HG03064 (cell line): ENCODE measurements at regions not wholly inside any gene's neighbourhood (a gene's known extent, or its start where the extent isn't known, plus 50 kb on each side); places are given as distances from the start of the nearest gene placed in this dataset.

Experiments used
- ATAC-seq: cut with Tn5 transposase; IDR thresholded peaks from one replicate; pipeline ENCODE4 v1.9.1; 2021; ENCODE audit warnings: low read depth; ENCODE audit not compliant: unreplicated experiment

DNA sequence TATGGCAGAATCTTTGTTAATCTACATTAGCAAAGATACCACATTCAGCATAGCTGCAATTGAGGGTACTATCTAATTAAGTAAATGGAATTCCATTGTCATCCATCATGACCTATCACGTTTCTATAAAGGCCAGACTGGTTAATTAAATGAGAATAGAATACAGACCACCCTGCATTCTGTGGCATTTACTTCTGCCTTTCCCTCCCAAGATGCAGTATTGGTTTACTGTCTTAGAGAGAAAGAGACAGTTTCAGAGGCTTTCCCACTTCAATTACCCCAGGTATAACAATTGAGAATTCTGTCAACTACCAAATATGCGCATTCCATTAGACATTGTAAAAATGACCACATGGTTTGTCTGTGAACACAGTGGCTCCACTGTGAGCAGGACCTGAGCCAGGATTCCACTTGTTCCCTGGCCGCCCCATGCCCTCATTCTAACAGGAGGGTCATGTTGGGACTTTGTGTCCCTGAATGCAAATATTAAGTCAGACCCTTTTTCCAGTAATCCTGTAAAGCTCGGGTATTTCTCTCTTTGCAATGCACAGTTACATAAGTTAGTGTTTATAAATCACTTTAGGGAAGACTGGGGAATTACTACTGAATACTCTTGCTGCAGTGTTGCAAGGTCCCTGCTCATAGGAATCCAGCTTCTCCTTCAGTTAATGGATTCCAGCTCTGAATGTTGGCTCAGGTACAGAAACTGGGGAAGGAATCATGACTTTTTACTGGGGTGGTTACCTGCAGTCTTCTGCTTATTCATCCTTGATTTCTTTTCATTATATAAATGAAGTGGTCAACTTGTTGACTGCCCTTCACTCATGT lies 261.0 kb downstream of the PDGFC start:
- no peak for ATAC-seq

DNA sequence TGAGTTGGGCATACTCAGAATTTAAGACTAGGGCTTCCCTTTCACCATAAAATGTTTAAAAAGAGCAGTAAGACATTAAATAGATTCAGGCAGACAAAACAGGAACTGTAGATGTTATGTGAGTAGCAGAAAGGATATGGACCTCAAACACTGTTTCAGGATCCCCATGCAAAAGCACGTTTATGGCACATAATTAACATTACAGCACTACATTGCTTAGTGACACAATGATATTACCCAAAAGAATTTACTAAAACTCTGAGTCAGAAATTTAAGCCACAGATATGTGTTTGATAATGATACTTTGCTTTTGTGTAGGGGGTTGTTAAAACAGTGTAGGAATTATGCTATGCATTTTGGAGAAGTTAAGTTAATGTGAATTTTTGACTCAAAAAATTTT lies 266.3 kb downstream of the PDGFC start:
- no peak for ATAC-seq

DNA sequence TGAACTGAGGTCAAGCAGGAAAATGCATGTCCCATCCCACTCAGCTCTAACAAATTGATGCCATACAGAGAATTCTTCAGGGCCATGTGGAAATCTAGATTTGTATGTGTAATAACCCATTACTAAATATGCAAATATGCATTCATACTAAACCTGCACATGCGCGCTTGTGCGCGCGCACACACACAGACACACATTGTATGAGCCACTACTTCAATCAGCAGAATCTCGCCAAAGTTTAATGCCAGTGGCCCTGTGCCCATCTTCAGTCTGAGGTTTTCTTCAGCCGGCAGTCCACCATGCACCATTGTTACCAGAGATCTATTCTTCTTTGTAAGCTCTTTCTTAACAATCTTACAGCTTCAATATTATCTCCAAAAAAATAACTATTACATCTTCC lies 276.4 kb downstream of the PDGFC start:
- no peak for ATAC-seq

DNA sequence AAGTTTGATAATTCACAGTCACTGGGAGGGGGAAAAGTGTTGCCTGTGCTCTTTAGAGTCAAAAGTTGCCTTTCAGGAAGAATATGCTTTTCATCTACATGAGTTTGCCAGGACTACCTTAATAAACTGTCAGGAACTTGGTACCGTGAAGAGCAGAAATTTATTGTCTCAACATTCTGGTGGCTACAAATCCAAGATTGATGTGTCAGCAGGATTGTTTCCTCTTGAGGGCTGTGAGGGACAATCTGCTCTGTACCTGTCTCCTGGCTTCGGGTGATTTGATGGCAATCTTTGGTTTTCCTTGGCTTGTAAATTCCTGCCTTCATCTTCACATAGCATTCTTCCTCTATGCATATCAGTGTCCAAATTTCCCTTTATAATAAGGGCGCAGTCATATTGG lies 277.2 kb downstream of the PDGFC start:
- ATAC-seq, result no peak

DNA sequence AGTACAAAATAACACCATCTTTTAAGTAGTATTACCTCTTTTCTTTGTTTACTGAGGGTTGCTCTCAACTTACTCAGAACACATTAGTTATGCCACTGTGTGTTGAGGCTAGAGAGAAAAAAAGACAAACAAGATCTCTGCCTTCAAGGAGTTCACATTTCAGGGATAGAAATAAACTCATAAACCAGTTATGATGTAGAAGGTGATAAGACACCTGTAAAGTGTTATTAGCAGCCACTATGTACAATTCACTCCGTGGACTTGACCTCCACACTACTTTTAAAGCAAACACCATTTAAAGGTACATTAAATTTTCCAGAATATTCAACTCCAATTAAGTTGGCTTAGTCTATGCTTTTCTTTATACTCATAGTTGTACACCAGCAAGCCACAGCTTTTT lies 278.0 kb downstream of the PDGFC start:
- no peak for ATAC-seq

DNA sequence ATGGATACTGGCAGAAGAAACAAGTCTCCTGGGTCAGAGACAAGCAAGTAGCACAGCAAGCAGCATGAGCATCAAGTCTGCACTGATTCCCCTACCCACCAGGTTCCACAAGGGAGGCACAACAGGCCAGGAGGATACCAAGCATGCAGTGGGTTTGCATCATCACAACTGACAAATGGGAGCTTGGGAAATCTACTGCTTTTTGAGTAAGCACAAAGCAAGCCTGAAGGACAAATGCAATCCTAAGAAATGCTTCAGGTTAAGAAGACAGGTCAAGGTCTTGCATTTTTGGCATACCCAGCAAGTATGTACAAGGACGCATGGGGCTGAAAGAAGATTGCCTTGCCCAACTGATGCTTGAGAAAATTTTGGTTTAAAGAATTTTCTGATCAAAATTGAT lies 279.6 kb downstream of the PDGFC start:
- no peak for ATAC-seq

DNA sequence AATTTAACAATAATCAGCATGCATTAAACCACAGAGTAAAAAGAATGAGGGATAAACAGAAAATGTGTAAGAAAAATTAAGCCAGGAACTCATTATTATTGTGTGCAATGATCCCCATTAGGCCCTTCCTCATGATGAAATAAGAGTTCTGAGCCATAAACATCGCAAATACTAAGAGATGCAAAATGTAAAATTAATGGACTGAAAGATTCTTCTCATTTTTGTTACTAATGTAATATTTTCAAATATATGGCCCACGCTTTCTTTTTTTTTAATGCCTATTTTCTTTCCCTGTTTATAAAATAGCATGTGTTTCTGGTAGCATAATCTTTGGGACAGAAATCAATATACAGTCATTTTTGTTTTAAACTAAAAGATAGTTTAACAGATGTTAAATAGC lies 281.0 kb downstream of the PDGFC start:
- no peak for ATAC-seq

DNA sequence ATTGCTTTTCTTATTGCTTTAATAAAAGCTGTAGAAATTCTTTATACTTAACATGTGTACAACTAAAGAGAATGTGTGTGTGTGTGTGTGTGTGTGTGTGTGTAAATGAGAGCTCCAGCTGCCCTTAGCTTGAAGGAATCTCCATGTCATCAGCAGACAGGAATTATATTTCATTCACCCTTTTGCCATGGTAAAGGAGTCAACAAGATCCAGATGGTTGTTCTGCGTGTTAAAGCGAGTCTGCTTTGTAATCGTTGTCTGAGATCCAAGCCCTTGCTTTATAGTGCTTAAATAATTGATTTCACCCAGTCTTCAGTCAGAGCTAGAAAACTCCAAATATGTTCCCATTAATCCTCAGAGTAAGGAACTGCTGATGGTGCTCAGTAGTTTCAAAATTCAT lies 285.5 kb downstream of the PDGFC start:
- no peak for ATAC-seq

DNA sequence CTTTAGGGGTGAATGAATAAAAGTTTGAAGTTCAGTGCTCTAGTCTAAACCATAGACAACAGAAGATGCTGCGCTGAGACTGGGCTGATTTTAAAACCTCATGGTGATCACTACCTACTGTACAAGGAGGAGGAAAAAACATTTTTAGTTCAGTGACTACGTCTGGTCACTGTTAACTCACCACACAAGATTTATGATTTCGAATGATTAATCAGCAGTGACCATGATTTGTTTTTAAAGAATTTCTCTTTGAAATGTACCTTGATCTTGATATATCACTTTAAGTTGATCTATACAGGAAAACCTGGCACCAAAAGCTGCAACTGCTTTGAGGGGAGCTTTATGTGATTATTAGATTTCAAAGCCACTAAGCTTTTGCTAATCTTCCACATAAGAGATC lies 286.3 kb downstream of the PDGFC start:
- no peak for ATAC-seq

DNA sequence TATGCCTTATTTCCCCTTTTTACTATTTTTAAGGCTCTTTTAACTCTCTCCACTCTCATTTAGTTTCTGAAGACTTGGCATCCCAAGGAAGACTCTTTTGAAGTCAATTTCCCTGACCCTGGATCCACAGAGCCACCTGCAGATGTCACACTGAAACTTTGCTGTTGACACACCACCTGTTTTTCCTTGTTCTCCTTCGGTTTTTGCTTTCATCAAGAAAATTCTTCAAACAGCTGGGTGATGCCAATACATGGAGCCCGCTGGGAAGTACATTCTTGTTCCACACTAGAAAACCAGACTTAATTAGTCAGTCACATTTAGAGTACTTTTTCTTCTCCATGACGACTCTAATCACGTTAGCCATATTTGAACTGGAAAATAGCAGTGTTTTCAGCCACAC lies 293.9 kb downstream of the PDGFC start:
- ATAC-seq, result no peak

DNA sequence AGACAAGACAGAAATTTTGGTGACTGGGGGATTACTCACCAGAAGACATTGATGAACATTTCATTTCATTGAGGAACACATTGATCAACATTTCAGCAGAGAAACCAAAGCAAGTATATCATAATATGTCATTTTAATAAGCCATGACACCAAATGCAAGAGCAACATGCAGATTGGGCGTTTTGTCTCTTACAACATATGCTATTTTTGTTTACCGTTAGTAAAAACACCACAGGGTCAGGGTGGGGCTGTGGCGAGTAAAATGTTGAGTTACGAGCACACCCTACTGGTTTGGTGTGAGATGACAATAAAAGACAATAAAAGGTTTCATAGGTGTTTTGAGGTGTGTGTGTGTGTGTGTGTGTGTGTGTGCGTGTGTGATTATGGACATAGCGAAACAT lies 294.5 kb downstream of the PDGFC start:
- ATAC-seq, result no peak

DNA sequence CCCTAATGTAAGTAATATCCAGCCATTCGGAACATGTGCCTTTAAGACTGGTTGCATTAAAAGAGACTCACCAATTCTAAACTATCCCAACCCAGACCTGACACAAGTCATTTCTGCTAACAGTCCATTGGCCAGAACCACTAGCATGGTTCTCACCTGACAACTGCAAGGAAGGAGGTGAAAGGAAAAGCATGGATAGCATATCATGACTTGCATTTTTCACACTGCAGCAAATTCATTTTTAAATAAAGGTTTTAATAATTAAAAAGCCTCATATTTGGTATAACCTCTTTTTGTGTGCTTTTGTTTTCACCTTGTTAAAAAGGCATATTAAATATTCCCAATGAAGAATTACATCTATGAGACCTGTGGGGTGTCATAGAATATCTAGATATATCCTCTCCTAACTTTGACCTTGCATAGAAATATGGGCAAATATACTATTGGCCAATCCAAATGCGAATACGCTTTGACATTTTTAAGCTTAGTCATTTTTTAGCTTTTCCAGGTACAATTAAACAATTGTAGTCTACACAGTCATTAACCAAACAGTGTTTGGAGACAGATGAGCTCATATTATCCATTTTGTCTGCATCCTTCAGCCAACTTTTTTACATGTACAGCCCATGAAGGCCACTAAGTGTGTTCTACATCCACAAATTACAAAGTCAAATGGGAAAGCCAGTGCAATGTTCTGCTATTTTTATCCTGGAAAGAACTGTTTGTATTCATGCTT lies 295.3 kb downstream of the PDGFC start:
- no peak for ATAC-seq

DNA sequence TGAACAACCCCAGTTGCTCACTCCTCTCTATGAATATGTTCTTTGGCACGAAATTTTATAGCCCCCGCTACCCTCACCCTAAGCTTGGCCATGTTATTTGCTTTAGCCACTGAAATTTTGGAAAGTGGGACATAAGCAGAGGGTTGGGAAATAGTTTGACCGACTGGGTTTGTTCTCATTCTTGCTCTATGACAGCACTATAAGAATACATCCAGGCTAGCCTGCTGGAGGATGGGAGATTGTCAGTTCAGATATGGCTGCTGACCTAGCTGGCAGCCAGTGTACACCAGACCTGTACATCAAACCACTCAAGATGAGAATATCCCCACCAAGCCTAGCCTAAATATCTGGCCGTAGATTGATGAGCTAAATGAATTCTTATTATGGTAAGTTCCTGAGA lies 298.1 kb downstream of the PDGFC start:
- ATAC-seq, result no peak

DNA sequence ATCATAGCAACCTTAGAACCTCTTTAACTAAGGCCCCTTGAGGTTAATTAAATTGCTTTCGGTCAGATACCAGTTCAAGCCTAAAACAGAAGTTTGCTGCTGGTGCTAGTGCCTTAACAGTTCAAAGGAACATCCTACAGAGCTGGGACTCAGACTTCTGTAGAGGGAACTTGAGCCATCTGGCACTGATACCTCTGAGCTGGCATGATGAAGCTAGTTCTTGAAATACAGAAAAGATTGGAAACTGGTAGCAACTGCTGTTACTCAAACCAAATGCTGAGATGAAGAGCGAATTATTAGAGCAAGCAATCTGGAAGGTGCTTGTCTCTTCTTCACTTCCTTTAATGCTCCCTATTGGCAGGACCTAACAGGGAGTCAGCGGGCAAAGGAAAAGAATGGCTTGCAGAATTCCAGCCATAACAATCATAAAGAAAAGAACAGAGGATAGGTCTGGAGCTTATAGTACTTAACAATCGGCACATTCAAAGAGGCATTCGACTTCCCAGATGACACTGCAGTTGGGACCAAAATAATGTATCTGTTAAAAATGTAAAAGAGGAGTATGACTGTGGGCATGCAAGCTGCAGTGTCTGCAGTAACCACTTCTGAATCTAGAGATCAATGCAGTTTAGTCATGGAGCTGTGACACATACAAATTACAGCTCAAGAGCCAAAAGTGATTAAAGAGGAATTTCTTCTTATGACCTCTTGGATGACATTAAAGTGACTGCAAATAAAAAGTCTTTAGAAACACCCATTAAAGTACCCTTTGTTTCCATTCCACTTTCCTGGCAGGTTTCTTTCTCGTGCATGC lies 298.9 kb downstream of the PDGFC start:
- ATAC-seq, result no peak

DNA sequence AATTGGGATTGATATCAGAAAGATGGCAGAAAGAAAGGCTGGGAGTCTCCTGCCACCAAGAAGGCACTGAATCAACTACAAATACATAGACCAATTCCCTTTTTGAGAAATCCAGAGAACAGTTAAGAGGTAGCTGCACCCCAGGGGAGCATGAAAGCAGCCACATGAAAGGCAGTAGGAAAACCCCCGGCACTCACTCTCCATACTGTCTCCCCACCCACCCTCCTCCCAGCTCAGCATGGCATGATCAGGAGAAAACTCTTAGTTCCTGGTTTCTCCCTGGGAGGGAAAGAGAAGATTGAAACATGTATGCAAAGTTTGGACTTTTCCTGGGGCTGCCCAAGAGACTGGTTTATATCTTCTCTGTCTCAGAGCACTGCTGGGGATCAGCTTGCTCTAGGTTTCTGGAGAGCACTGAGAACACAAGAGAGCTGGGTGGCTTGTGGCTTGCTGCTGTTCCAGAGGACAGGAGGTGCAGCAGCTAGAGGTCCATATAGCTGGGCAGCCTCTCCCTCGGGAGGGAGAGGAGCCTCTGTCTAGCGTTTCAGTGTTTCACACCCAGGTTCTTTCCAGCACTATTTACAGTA lies 305.7 kb downstream of the PDGFC start:
- ATAC-seq, result no peak

DNA sequence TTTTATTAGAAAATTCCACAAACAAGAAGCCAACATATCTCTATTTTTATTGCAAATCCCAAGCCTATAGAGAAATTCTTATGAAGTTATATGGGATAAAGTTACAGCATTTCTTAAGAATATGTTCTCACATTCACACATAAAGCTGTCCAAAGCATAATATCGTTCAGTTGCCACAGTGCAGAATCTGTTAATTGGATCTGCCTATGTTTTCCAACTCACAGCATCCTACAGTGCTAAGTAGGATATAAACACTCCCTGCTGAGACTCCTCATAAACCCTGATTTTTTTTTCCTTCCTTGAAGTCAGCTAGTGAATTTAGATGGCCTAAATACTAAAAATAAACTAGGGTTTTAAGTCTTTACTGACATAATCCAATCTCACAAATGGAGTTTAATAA lies 307.9 kb downstream of the PDGFC start:
- no peak for ATAC-seq

DNA sequence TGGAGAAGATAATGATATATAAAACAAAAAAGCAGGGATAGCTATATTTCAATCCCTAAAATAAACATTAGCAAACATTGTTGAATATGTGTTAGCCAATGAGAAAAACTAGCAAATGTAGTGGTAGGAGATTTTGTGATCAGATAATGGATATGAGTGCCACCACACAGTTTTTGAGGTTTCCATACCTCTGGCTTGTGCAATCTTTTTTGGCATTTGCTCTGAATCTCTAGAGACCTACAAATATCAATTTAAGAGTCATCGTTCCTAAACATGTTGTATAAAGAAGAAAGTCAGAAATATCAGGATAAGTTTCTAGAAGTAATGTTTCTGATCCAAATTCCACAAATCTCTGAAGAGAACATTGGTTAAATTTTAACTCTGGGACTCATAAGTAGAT lies 308.7 kb downstream of the PDGFC start:
- ATAC-seq, result no peak

DNA sequence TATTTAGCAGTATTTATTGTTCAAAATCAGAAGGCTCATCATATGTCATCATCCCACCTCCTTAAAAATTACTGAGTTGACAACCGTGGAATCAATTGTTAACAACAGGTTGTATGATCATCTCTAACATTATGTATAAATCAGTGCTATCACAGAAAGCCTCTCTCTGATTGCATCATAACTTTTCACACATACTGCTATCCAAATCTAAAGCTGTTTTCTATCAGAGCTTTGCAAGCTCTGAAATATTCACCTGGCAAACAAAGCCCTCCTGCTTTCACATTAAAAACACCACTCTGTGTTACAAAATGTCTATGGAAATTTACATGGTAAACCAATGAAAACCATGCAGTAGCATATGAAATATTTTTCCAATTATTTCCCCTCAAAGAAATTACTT lies 310.0 kb downstream of the PDGFC start:
- ATAC-seq, result no peak

DNA sequence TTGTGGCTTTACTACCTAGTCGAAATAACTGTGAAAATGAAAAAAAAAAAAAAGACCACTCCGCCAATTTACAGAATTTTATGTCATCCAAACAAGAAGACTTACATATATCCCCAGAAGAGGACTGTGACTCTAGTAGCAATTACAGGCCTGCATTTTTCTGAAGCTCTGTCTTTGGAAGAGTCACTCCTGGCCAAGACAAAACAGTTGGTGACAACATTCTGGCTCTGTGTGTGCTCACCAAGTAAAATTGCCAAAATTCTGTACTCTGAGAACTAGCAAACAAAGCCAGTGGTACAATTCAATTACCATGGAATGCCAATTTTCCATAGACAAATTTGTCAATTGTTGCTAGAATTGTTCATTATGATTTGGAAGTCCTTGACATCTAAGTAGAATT lies 311.1 kb downstream of the PDGFC start:
- no peak for ATAC-seq

DNA sequence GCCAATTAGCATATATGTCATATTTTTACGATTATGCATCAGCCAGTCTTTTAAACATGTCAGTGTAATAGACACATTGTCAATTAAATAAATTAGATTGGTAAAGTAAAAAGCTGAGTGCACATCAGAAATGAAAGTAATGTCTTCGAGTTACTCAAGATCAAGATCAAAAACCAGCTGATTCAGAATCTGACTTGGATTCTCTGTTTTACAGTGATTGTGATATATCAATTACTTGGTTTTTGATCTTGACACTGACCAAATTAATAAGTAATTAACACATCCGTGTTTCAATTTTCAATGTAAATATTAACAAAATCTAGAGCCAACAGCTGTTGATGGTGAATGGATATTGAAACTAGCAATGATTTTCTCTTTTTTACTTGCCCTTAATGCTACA lies 311.6 kb downstream of the PDGFC start:
- no peak for ATAC-seq

DNA sequence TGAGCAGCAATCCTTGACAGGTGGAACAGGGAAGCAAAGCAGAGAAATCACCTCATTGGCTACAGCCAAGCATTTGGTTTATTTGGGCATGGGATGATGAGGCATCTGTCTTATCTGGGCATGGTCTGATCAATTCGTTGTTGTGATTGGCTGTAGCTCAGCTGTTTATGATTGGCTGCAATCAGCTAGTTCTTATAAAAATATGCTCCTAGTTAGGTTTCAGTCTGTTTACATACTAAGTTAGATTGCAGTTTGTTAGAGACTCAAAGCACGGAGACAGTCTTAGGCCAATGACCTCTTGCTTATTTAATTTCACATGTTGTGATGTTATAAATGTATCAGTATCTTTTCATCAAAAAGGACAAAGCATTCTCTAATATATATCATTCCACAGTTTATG lies 312.0 kb downstream of the PDGFC start:
- ATAC-seq, result no peak
